DND-41 (cell line): ENCODE measurements at regions not wholly inside any gene's neighbourhood (a gene's known extent, or its start where the extent isn't known, plus 50 kb on each side); places are given as distances from the start of the nearest gene placed in this dataset.

ENCODE experiments used
- EZH2 ChIP-seq: IDR thresholded peaks from 3 replicates; pipeline ENCODE4 v1.6.1; 2012; ENCODE audit warnings: borderline replicate concordance, low read depth, mild to moderate bottlenecking, moderate library complexity, low read length, inconsistent platforms; ENCODE audit not compliant: severe bottlenecking
- TF ChIP-seq, protein P1 (sequence below): IDR thresholded peaks from 2 replicates; pipeline ENCODE4 v1.5.1; 2012; ENCODE audit warnings: borderline replicate concordance, low read length, moderate library complexity, mild to moderate bottlenecking; ENCODE audit not compliant: poor library complexity, severe bottlenecking; ENCODE audit errors: extremely low read depth

GRCh38 chr4:164116286-164116685 is 621.8 kb downstream of the TMA16 start:
- TF ChIP-seq, protein P1, sequence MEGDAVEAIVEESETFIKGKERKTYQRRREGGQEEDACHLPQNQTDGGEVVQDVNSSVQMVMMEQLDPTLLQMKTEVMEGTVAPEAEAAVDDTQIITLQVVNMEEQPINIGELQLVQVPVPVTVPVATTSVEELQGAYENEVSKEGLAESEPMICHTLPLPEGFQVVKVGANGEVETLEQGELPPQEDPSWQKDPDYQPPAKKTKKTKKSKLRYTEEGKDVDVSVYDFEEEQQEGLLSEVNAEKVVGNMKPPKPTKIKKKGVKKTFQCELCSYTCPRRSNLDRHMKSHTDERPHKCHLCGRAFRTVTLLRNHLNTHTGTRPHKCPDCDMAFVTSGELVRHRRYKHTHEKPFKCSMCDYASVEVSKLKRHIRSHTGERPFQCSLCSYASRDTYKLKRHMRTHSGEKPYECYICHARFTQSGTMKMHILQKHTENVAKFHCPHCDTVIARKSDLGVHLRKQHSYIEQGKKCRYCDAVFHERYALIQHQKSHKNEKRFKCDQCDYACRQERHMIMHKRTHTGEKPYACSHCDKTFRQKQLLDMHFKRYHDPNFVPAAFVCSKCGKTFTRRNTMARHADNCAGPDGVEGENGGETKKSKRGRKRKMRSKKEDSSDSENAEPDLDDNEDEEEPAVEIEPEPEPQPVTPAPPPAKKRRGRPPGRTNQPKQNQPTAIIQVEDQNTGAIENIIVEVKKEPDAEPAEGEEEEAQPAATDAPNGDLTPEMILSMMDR, result no peak
- TF ChIP-seq EZH2, result no peak
